Breast epithelium (tissue), 4 donors: ENCODE measurements at regions not wholly inside any gene's neighbourhood (a gene's known extent, or its start where the extent isn't known, plus 50 kb on each side); places are given as distances from the start of the nearest gene placed in this dataset.

Experiments
- DNase-seq, 2 donors: peaks; one replicate each; pipeline ENCODE4 v3.0.0-alpha.2; 2019; ENCODE audit warnings: low spot score in 2 of 2
- H3K27ac ChIP-seq, 2 donors: fragments of 200-600 bp; sonication (generic) in 1 of 2; one replicate each; pipeline ENCODE4 v1.5.1; 2016 to 2019; ENCODE audit warnings: mild to moderate bottlenecking in 1 of 2
- H3K27me3 ChIP-seq, 2 donors: fragments of 200-600 bp; sonication (generic) in 1 of 2; one replicate each; pipeline versions ENCODE4 v1.5.1 to v1.6.0; 2017 to 2019; ENCODE audit warnings: control low read depth in 1 of 2, mild to moderate bottlenecking in 1 of 2
- H3K36me3 ChIP-seq: fragments of 200-600 bp; one replicate; pipeline ENCODE4 v1.5.1; 2019
- H3K4me1 ChIP-seq, 2 donors: fragments of 200-600 bp; sonication (generic); one replicate each; pipeline ENCODE4 v1.5.1; 2016 to 2019; ENCODE audit warnings: control low read depth in 1 of 2
- H3K4me3 ChIP-seq, 3 donors: fragments of 200-600 bp; sonication (generic); 1 replicate in 2 of 3; 2 replicates in 1 of 3; pipeline ENCODE4 v1.5.1; 2016 to 2019; ENCODE audit warnings: mild to moderate bottlenecking in 3 of 3, moderate library complexity in 2 of 3
- H3K9me3 ChIP-seq, 2 donors: fragments of 200-600 bp; sonication (generic) in 1 of 2; one replicate each; pipeline ENCODE4 v1.5.1; 2016 to 2019; ENCODE audit warnings: control low read depth in 1 of 2
- POLR2A ChIP-seq: fragments of 450-650 bp; IDR thresholded peaks from one replicate; pipeline ENCODE4 v1.6.1; 2016; ENCODE audit warnings: antibody characterized with exemption, mild to moderate bottlenecking, moderate library complexity
- POLR2AphosphoS5 ChIP-seq, 3 donors: sonication (generic); formaldehyde crosslinking; IDR thresholded peaks; one replicate each; pipeline ENCODE4 v1.6.1; 2017; ENCODE audit warnings: antibody characterized with exemption in 3 of 3
- intact Hi-C: fragments of 100-400 bp; cut with DNase I; formaldehyde crosslinking; loops from one replicate; pipeline ENCODE4 v1.15.1; 2023; ENCODE audit warnings: low total_unique reads
- TF ChIP-seq, protein P1 (sequence below), 3 donors: fragments of 450-650 bp; IDR thresholded peaks; one replicate each; pipeline ENCODE4 v1.5.1; 2016 to 2017; ENCODE audit warnings: antibody characterized with exemption in 3 of 3, mild to moderate bottlenecking in 3 of 3, moderate library complexity in 3 of 3

DNA sequence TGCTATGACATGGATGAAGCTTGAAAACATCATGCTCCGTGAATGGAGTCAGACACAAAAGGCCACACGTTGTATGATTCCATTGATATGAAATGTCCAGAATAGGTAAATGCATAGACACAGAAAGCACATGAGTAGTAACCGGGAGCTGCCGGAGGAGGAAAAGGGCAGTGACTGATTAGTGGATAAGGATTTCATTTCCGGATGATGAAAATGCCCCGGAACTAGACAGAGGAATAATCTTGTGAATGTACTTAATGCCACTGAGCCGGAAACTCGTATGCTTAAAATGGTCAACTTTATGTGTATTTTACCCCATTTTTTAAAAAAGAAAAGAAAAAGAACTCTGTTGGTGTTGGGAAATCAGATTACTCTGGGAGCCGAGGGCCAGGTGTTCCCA, 112.7 kb upstream of the FAM9B start:
- H3K36me3 ChIP-seq = no peaks in the 10 kb centered on the region
- TF ChIP-seq POLR2AphosphoS5 (IDR thresholded peaks at IDR 0.05) (no peak), POLR2A (no peak)
- TF ChIP-seq, protein P1, sequence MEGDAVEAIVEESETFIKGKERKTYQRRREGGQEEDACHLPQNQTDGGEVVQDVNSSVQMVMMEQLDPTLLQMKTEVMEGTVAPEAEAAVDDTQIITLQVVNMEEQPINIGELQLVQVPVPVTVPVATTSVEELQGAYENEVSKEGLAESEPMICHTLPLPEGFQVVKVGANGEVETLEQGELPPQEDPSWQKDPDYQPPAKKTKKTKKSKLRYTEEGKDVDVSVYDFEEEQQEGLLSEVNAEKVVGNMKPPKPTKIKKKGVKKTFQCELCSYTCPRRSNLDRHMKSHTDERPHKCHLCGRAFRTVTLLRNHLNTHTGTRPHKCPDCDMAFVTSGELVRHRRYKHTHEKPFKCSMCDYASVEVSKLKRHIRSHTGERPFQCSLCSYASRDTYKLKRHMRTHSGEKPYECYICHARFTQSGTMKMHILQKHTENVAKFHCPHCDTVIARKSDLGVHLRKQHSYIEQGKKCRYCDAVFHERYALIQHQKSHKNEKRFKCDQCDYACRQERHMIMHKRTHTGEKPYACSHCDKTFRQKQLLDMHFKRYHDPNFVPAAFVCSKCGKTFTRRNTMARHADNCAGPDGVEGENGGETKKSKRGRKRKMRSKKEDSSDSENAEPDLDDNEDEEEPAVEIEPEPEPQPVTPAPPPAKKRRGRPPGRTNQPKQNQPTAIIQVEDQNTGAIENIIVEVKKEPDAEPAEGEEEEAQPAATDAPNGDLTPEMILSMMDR (IDR thresholded peaks at IDR 0.05) = no peak
- no peak overlapping the region for H3K27ac ChIP-seq
- H3K4me3 ChIP-seq = no peak overlapping the region
- DNase-seq = no peak
- intact Hi-C loops = no loop called here
- peaks cover 0 to 23% of the 10 kb centered on the region in 2 donors for H3K27me3 ChIP-seq
- H3K9me3 ChIP-seq = no peaks in the 10 kb centered on the region
- no peaks in the 10 kb centered on the region for H3K4me1 ChIP-seq

DNA sequence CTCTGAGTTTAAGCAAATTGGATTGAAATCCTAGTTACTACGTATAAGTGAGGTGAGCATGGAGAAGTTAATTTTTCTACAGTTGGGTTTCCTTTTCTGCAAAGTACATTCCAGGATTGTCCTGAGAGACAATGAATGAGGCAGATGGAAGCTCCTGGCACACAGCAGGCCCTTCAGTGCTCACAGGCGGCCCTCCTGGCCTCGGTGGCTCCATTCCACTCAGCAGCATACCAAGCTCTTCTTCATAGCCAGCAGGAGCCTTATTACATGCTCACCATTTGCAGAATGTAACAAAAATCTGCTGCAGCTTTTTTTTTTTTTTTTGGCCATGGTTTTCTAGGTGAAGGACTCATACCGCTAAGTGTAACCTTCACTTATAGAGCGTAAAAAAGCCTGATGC, 113.2 kb upstream of the FAM9B start:
- no peak for DNase-seq
- H3K9me3 ChIP-seq = no peaks in the 10 kb centered on the region
- no peak overlapping the region for H3K4me3 ChIP-seq
- intact Hi-C loops = no loop called here
- no peaks in the 10 kb centered on the region for H3K36me3 ChIP-seq
- H3K4me1 ChIP-seq = no peaks in the 10 kb centered on the region
- peaks cover 0 to 27% of the 10 kb centered on the region in 2 donors for H3K27me3 ChIP-seq
- TF ChIP-seq POLR2A (no peak), POLR2AphosphoS5 (IDR thresholded peaks at IDR 0.05) (no peak)
- TF ChIP-seq, protein P1 (IDR thresholded peaks at IDR 0.05) = no peak
- H3K27ac ChIP-seq = no peak overlapping the region

DNA sequence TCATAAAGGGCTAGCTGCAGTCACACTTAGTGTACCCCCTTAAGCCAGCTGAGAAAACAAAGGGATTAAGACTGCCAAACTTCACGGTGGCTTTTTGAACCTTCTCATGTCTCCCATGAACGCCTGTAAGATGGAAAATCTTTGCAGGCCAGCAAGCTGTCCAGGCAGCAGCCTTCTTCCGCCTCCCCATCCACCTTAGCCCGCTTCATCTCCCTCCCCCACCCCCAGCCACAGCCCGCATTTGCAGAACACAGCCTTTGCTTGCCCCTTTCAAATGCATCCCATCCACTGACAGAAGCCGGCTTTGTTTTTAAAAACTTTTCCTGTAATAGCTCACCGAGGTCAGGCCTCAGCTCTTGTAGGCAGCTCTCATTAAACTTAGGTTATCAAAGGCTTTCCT, 113.8 kb upstream of the FAM9B start:
- H3K27me3 ChIP-seq = peaks cover 0 to 27% of the 10 kb centered on the region in 2 donors
- H3K27ac ChIP-seq = no peak overlapping the region
- no peaks in the 10 kb centered on the region for H3K9me3 ChIP-seq
- DNase-seq = no peak
- no peaks in the 10 kb centered on the region for H3K36me3 ChIP-seq
- no peaks in the 10 kb centered on the region for H3K4me1 ChIP-seq
- intact Hi-C loops = no loop called here
- H3K4me3 ChIP-seq = no peak overlapping the region
- TF ChIP-seq POLR2AphosphoS5 (IDR thresholded peaks at IDR 0.05) (no peak), POLR2A (no peak)
- TF ChIP-seq, protein P1 (IDR thresholded peaks at IDR 0.05) = no peak

DNA sequence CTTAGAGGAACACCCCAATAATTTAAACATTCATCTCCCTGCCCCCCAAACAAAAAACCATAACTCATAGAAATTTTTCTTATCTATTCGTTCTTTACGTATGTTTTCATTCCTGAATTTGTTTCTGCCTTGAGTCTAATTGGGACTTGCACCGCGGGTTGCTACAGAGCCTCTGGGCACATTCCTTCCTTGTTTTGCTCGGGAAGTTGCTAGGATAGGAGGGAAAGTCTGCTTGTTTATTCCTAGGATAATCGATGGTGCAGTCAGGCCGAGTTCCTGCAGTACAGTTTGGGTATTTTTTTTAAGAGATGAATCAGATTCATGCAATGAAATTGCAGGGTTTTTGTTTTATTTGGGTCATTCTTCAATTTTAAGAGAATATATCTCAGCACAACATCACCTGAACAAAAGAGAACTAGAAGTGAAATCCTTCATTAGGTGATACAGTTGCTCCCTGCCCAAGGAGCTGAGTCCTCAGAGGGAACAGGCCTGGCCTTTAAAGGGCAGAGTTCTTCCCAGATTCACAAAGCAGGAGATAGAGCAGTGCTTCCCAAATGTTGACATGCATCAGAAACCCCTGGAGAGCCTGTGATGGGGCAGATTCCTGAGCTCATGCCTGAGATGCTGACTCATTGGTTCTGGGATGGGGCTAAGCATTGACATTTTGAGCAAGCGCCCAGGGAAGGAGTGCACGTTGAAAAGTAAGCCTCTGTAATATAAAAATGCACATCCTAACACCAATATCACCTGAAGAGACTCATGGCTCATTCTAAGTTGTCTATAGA, 114.9 kb upstream of the FAM9B start:
- TF ChIP-seq POLR2A = no peak
- no peak for TF ChIP-seq POLR2AphosphoS5 (IDR thresholded peaks at IDR 0.05)
- TF ChIP-seq, protein P1 (IDR thresholded peaks at IDR 0.05) = no peak
- Histone ChIP-seq H3K9me3 (no peaks in the 10 kb centered on the region), H3K27me3 (peaks cover 0 to 23% of the 10 kb centered on the region in 2 donors), H3K27ac (peak overlapping the region; percentile 16 to 18), H3K4me1 (no peaks in the 10 kb centered on the region), H3K4me3 (no peak overlapping the region), H3K36me3 (no peaks in the 10 kb centered on the region)
- no peak for DNase-seq
- intact Hi-C loops = no loop called here

DNA sequence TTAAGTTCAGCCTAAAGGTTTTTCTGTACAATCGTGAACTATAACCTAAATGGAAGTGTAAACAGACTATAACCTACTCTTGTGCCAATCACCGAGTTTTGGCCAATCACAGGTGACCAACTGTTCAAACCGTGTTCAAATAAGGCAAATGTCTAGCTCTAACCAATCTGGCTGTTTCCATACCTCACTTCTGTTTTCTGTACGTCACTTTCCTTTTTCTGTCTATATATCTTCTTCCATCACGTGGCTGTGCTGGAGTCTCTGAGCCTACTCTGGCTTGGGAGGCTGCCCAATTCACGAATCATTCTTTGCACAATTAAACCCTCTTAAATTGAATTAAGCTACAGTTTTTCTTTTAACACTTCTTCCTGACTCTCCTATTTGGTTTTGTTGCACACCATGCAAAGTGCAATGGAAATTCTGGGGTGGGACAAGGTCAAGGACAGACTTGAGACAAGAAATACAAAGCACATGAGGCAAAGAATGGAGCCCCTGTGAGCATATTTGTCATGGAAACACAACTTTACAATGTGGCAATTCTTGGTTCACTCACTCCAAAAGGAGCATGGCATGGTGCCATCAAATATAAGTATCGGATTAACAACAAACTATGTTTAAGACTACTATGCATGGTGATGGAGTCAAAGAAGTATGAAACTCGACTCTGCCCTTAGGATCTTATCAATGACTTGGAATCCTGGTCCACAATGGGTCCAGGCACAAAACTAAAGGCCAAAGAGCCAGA, 115.7 kb upstream of the FAM9B start:
- H3K4me1 ChIP-seq = no peaks in the 10 kb centered on the region
- H3K27ac ChIP-seq = peak overlapping the region in 1 of 2 donors; percentile 18
- intact Hi-C loops = no loop called here

More for the DNA sequence above, 115.7 kb upstream of the FAM9B start:
- no peak for DNase-seq
- TF ChIP-seq POLR2AphosphoS5 (IDR thresholded peaks at IDR 0.05) = no peak
- no peak for TF ChIP-seq POLR2A
- TF ChIP-seq, protein P1 (IDR thresholded peaks at IDR 0.05) = no peak
- peaks cover 0 to 20% of the 10 kb centered on the region in 2 donors for H3K27me3 ChIP-seq
- no peaks in the 10 kb centered on the region for H3K36me3 ChIP-seq
- H3K9me3 ChIP-seq = no peaks in the 10 kb centered on the region
- H3K4me3 ChIP-seq = no peak overlapping the region
